ENCODE measurements at regions not wholly inside any gene's neighbourhood (a gene's known extent, or its start where the extent isn't known, plus 50 kb on each side); places are given as distances from the start of the nearest gene placed in this dataset.
A peak's percentile ranks its signal among the peaks of the same experiment; 100 is the strongest.

- peak in 1 of 2 donors; percentile 25 for DNase-seq (ENCODE audit: low read depth in 2 of 2)
Measured at GRCh38 chr10:4775808-4776207, 50.2 kb upstream of the AKR1E2 start.

- no peak for DNase-seq (ENCODE audit: low read depth in 2 of 2)
Measured at GRCh38 chr10:4772202-4772570, 53.8 kb upstream of the AKR1E2 start.

- peak in 1 of 2 donors; percentile 83 for DNase-seq (ENCODE audit: low read depth in 2 of 2)
Measured at GRCh38 chr10:4771554-4772201, 54.3 kb upstream of the AKR1E2 start.

DNA sequence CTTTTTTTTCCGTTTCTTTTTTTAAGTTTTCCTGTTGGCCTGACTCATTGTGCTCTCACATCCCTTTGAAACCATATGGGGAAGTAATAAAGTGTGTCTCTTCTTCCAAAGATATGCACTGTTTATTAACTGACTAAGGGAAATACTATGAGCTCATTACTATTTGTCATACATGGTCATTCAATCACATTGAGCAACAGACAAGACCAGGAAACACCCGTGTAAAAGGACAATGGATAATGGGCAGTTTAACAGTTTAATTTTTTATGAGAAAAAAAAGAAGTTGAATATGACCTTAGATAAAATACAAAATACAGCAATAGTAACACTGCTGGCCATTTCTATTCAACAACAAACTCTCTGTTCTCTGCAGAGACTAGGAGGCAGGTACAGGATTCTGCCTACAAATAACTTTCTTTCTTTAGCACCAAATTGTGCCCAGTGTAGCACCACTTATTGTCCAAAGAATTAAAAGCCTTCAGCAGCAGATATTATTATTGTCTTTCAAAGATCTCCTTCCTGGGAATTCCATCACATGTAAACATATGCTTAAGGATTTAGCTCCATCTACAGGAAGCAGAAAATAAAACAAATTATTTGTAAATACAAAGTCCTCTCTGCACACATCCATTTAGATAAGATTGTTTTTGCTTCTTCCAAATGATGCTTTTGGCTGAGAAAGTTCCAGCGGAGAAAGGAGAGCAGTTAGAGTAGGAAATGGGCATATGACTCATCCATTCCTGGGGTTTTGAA is 55.0 kb upstream of the AKR1E2 start:
- peak; percentile 98 to 99 for DNase-seq (ENCODE audit: low read depth in 2 of 2)

- DNase-seq (ENCODE audit: low read depth in 2 of 2) = no peak
Measured at GRCh38 chr10:4768416-4768815, 57.6 kb upstream of the AKR1E2 start.

DNA sequence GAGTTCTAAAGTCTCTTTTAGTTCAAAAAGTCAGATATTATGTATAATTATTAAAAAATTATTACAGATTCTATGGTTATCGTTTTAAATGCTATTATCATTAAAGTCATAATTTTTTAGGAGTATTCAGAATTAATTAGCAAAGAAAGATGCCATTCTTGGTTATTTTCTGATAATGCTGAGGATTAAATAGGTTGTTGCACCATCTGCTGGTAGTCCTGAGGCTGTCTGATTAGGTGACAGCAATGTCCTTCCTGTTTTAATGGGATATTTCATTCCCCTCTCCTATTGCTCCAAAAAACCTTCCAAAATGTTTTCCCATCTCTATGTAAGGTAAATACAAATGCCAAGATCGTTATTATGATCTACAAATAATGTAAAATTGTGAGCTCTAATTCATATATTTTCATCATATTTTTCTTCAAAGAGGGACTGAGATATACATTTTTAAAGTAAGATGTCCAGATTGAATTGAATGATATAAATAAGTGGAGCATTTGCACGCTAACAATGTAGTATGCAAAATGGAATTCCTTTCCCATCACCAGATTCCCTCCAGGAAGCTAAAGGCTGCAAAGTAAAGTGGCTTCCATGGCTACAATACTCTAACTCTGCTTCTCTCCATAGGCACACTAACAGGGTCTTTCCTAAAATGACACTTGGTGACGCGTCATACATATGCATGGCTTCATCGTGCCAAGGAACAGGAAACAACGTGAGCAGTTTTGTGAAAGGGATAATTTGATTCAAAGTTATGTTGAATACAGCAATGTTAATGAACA is 58.8 kb upstream of the AKR1E2 start:
- peak; percentile 68 to 81 for DNase-seq (ENCODE audit: low read depth in 2 of 2)

- DNase-seq (ENCODE audit: low read depth in 2 of 2) = peak in 1 of 2 donors; percentile 53
Measured at GRCh38 chr10:4766454-4766853, 59.6 kb upstream of the AKR1E2 start.

- DNase-seq (ENCODE audit: low read depth in 2 of 2) = peak in 1 of 2 donors; percentile 18
Measured at GRCh38 chr10:4765428-4765827, 60.6 kb upstream of the AKR1E2 start.

GRCh38 chr10:4763960-4764428 is 62.0 kb upstream of the AKR1E2 start:
- peak in 1 of 2 donors; percentile 71 for DNase-seq (ENCODE audit: low read depth in 2 of 2)

DNA sequence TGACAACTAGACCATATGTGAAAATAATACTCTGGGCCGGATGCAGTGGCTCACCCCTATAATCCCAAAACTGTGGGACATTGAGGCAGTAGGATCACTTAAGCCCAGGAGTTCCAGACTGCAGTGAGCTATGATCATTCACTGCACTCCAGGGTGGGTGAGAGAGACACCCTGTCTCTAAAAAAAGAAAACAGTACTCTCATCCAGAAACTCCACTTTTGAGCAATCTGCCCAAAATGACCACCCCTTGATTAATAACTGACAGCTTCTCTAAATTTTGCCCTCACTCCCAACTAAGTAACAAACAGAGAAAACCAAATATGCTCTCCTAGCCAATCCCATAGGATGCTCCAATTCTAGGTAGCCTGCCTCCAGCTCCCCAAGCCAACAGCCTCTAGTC is 62.5 kb upstream of the AKR1E2 start:
- DNase-seq (ENCODE audit: low read depth in 2 of 2) = no peak

- no peak for DNase-seq (ENCODE audit: low read depth in 2 of 2)
Measured at GRCh38 chr10:4758256-4758655, 67.8 kb upstream of the AKR1E2 start.

- no peak for DNase-seq (ENCODE audit: low read depth in 2 of 2)
Measured at GRCh38 chr10:4755286-4755989, 70.6 kb upstream of the AKR1E2 start.

DNA sequence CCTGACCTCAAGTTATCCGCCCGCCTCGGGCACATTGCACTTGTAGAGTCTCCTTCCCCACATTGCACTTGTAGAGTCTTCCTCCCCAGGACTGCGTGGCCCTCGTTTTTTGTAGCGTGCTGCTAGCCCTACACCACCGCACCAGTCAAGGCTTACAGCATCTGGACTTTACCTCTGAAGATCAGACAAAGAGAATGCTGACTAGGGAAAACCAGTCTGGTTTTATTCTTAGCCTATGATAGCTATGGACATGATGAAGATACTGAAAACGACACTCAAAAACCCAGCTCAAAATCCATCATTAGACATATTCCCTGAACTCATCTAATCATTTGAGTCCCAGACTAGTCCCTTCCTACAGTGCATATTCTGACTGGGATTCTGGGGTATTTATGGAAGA is 71.9 kb upstream of the AKR1E2 start:
- no peak for DNase-seq (ENCODE audit: low read depth in 2 of 2)

DNA sequence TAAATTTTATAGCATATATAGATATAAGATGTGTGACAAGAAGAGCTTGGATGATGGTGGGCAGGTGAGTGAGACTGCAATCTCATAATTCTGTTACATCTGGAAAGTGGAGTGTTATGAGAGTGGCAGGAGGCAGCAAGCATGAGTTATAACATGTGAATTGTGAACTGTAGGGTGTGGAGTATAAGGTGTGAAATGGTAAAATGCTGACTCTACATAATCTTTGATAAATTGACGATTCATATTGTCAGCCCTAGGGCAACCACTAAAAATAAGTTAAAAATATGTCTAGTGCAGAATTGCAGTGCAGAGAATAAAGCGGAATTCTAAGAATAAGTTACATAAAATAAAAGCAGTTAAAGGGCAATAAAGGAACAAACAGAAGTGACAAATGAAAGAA is 74.8 kb upstream of the AKR1E2 start:
- no peak for DNase-seq (ENCODE audit: low read depth in 2 of 2)

DNA sequence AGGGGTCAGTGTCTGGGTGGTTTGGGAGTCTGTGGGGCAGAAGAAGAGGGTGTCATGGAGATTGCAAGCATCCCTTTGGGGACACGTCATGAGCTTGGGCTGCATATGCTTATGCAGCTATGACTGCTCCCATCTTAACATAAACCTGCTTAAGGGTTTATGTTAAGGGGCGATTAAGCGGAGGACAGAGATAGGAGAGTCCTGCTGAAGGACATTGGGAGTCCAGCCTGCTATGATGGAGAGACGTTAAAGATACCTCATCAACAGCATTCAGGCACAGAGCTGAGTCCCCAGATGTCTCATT is 76.8 kb upstream of the AKR1E2 start:
- no peak for DNase-seq (ENCODE audit: low read depth in 2 of 2)

DNA sequence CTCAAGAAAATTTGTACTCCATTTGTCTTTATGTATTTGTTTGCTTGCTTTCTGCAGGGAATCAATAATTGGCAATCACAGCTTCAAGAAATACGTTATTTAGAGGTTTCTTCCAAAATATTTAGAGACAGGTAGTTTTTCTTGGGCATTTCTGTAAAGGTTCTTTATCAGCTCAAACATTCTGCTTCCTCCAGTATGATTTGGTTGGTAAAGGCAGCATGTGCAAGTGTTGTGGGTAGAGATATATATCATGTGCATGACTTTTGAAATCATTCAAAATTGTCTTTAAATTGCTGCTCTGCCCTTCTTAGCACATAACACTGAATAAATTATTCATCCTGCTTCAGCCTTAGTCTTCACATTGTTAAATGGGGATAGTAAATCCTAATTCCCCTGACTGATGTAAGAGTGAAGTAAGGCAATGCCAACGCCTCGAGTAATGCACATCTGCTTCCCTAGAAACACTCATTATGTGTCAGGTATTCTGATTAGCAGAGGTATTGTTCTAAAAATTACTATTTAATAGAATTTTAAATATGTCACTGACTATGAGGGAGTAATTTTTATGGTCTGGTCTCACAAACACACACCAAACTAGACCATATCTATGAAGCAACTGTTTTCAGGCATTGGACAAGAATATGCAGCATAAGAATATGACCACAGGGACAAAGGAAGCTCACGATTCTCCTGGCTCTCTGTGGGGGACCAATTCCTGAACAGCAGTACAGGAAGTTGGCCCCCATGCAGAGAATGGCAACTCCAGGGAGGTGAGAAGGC is 77.3 kb upstream of the AKR1E2 start:
- no peak for DNase-seq (ENCODE audit: low read depth in 2 of 2)

GRCh38 chr10:4742217-4742616 is 83.8 kb upstream of the AKR1E2 start:
- no peak for DNase-seq (ENCODE audit: low read depth in 2 of 2)

GRCh38 chr10:4740471-4740870 is 85.5 kb upstream of the AKR1E2 start:
- DNase-seq (ENCODE audit: low read depth in 2 of 2) = peak in 1 of 2 donors; percentile 17

GRCh38 chr10:4736608-4737007 is 89.4 kb upstream of the AKR1E2 start:
- no peak for DNase-seq (ENCODE audit: low read depth in 2 of 2)

GRCh38 chr10:4736183-4736582 is 89.8 kb upstream of the AKR1E2 start:
- no peak for DNase-seq (ENCODE audit: low read depth in 2 of 2)

- peak in 1 of 2 donors; percentile 45 for DNase-seq (ENCODE audit: low read depth in 2 of 2)
Measured at GRCh38 chr10:4733843-4734224, 92.2 kb upstream of the AKR1E2 start.

Measured in dermis microvascular lymphatic vessel endothelial cell (primary cell).